HCT116 (cell line): ENCODE measurements at regions not wholly inside any gene's neighbourhood (a gene's known extent, or its start where the extent isn't known, plus 50 kb on each side); places are given as distances from the start of the nearest gene placed in this dataset.

ENCODE experiments used
- ATAC-seq: fragments of 200-7000 bp; cut with Tn5 transposase; 2 replicates; pipeline ENCODE4 v1.9.1; 2020; ENCODE audit warnings: mild to moderate bottlenecking, moderate library complexity
- BruUV-seq: library from RNA; stranded (reverse); fragments of 400-500 nt; replicated peaks from 2 replicates; lab custom pipeline; 2021; lab: Mats Ljungman, UMichigan
- CTCF ChIA-PET: fragments of 300-600 bp; sonication (Branson Sonifier 250); formaldehyde crosslinking; loops from one replicate; lab custom pipeline; 2021; ENCODE audit warnings: antibody characterized with exemption; lab: Charles Lee
- POLR2A ChIA-PET: fragments of 300-600, 350-600 bp; sonication (Branson Sonifier 250); formaldehyde crosslinking; loops from one replicate; lab custom pipeline; 2021; ENCODE audit warnings: antibody characterized with exemption; lab: Charles Lee
- RAD21 ChIA-PET, 2 experiments: fragments of 300-600 bp; sonication (Branson Sonifier 250); formaldehyde crosslinking; loops; one replicate each; lab custom pipeline; 2023; ENCODE audit warnings: low total read pairs in 2 of 2; ENCODE audit not compliant: uncharacterized antibody in 2 of 2, unreplicated experiment in 2 of 2, low non-redundant PET in 1 of 2; lab: Charles Lee
- DNase-seq: peaks from one replicate; pipeline ENCODE4 v3.0.0-alpha.2; 2010; ENCODE audit warnings: low read depth, low spot score
- H2AFZ ChIP-seq: fragments of 200-600 bp; shearing (Covaris generic), sonication (generic); 2 replicates; pipeline ENCODE4 v1.6.1; 2017; ENCODE audit warnings: low read depth, mixed run types, mixed read lengths, antibody characterized with exemption, low read length; ENCODE audit not compliant: poor library complexity, severe bottlenecking
- H3K27ac ChIP-seq: 2 replicates; pipeline ENCODE4 v1.5.1; 2012; ENCODE audit warnings: low read depth, low read length
- H3K27me3 ChIP-seq: fragments of 200-600 bp; sonication (generic); 2 replicates; pipeline ENCODE4 v1.6.1; 2016; ENCODE audit warnings: mixed run types, low read length, mixed read lengths; ENCODE audit not compliant: insufficient read depth
- H3K36me3 ChIP-seq, 2 experiments: fragments of 200-500 bp in 1 of 2; fragments of 200-600 bp in 1 of 2; sonication (Bioruptor generic) in 1 of 2; sonication (generic) in 1 of 2; 2 replicates each; pipeline versions ENCODE4 v1.5.1 to v1.6.1; 2014 to 2016; ENCODE audit warnings: low read length in 2 of 2, inconsistent platforms in 1 of 2, mixed read lengths in 1 of 2, mixed run types in 1 of 2; ENCODE audit not compliant: insufficient read depth in 2 of 2, control insufficient read depth in 1 of 2
- H3K4me1 ChIP-seq, 2 experiments: fragments of 200-600 bp in 1 of 2; sonication (generic) in 1 of 2; 2 replicates each; pipeline versions ENCODE4 v1.5.1 to v1.6.1; 2012 to 2017; ENCODE audit warnings: low read length in 2 of 2, inconsistent platforms in 1 of 2, mild to moderate bottlenecking in 1 of 2, mixed read lengths in 1 of 2, mixed run types in 1 of 2, moderate library complexity in 1 of 2; ENCODE audit not compliant: insufficient read depth in 2 of 2, control insufficient read depth in 1 of 2
- H3K4me2 ChIP-seq: fragments of 200-600 bp; sonication (generic); 2 replicates; pipeline ENCODE4 v1.6.1; 2017; ENCODE audit warnings: mixed run types, low read length, mixed read lengths
- H3K4me3 ChIP-seq, 2 experiments: fragments of 200-600 bp in 1 of 2; sonication (generic) in 1 of 2; replicated peaks in 1 of 2; 2 replicates each; pipeline ENCODE4 v1.5.1; 2011 to 2016; ENCODE audit warnings: low read length in 2 of 2, control low read depth in 1 of 2, low read depth in 1 of 2, mild to moderate bottlenecking in 1 of 2, mixed read lengths in 1 of 2, mixed run types in 1 of 2
- H3K79me2 ChIP-seq: fragments of 200-600 bp; sonication (generic); 2 replicates; pipeline ENCODE4 v1.6.1; 2017; ENCODE audit warnings: mild to moderate bottlenecking, mixed run types, low read length, moderate library complexity, mixed read lengths; ENCODE audit not compliant: insufficient read depth
- H3K9ac ChIP-seq: fragments of 200-600 bp; sonication (generic); 2 replicates; pipeline ENCODE4 v1.6.1; 2016; ENCODE audit warnings: low read length, mixed read lengths
- H3K9me2 ChIP-seq: fragments of 200-600 bp; sonication (generic), shearing (Covaris generic); 2 replicates; pipeline ENCODE4 v1.6.1; 2017; ENCODE audit warnings: mixed run types, mild to moderate bottlenecking, moderate library complexity; ENCODE audit not compliant: insufficient read depth
- H3K9me3 ChIP-seq, 2 experiments: fragments of 200-500 bp in 1 of 2; fragments of 200-600 bp in 1 of 2; sonication (Bioruptor generic) in 1 of 2; sonication (generic) in 1 of 2; 2 replicates each; pipeline ENCODE4 v1.6.1; 2014 to 2017; ENCODE audit warnings: low read length in 2 of 2, mixed read lengths in 2 of 2, inconsistent platforms in 1 of 2, low read depth in 1 of 2, mild to moderate bottlenecking in 1 of 2, mixed run types in 1 of 2, moderate library complexity in 1 of 2; ENCODE audit not compliant: control insufficient read depth in 1 of 2, insufficient read depth in 1 of 2
- H4K20me1 ChIP-seq: fragments of 200-600 bp; sonication (generic), shearing (Covaris generic); 2 replicates; pipeline ENCODE4 v1.6.1; 2017; ENCODE audit warnings: mixed run types, mild to moderate bottlenecking, moderate library complexity; ENCODE audit not compliant: insufficient read depth
- ATF3 ChIP-seq: IDR thresholded peaks from 2 replicates; pipeline ENCODE4 v1.6.1; 2012
- CBX3 ChIP-seq: IDR thresholded peaks from 2 replicates; pipeline ENCODE4 v1.6.1; 2012; ENCODE audit warnings: low read depth
- EGR1 ChIP-seq: IDR thresholded peaks from 2 replicates; pipeline ENCODE4 v1.6.1; 2012; ENCODE audit warnings: low read depth
- ELF1 ChIP-seq: IDR thresholded peaks from 2 replicates; pipeline ENCODE4 v1.6.1; 2012; ENCODE audit warnings: low read depth, borderline replicate concordance
- EZH2 ChIP-seq: fragments of 200-600 bp; sonication (generic); IDR thresholded peaks from 2 replicates; pipeline ENCODE4 v1.6.1; 2017; ENCODE audit warnings: antibody characterized with exemption, mixed run types
- EZH2phosphoT487 ChIP-seq: fragments of 200-600 bp; IDR thresholded peaks from 2 replicates; pipeline ENCODE4 v1.6.1; 2018; ENCODE audit warnings: antibody characterized with exemption, borderline replicate concordance
- FOSL1 ChIP-seq: IDR thresholded peaks from 2 replicates; pipeline ENCODE4 v1.6.1; 2012; ENCODE audit warnings: low read depth
- JUND ChIP-seq: IDR thresholded peaks from 2 replicates; pipeline ENCODE4 v1.6.1; 2012
- POLR2A ChIP-seq: IDR thresholded peaks from 2 replicates; pipeline ENCODE4 v1.7.0; 2011; ENCODE audit warnings: borderline replicate concordance; ENCODE audit not compliant: insufficient read depth, insufficient read length; ENCODE audit errors: extremely low read depth
- RAD21 ChIP-seq: IDR thresholded peaks from 2 replicates; pipeline ENCODE4 v1.6.1; 2012; ENCODE audit warnings: low read depth, mild to moderate bottlenecking
- TCF7L2 ChIP-seq: IDR thresholded peaks from 2 replicates; pipeline ENCODE4 v1.7.0; 2011; ENCODE audit warnings: borderline replicate concordance, inconsistent platforms; ENCODE audit not compliant: insufficient read depth, insufficient read length; ENCODE audit errors: extremely low read depth
- ZBTB33 ChIP-seq: IDR thresholded peaks from 2 replicates; pipeline ENCODE4 v1.6.1; 2011; ENCODE audit warnings: mild to moderate bottlenecking, low read length, moderate library complexity; ENCODE audit not compliant: insufficient replicate concordance; ENCODE audit errors: extremely low read depth
- ZFX ChIP-seq: fragments of 450-650 bp; IDR thresholded peaks from 2 replicates; pipeline ENCODE4 v1.6.1; 2017
- ZNF274 ChIP-seq: fragments of 200-500 bp; sonication (Bioruptor generic); IDR thresholded peaks from 2 replicates; pipeline ENCODE4 v1.6.1; 2014; ENCODE audit warnings: mild to moderate bottlenecking, low read depth, low read length, inconsistent platforms
- intact Hi-C: fragments of 100-400 bp; cut with micrococcal nuclease; formaldehyde crosslinking; loops from 2 replicates; pipeline ENCODE4 v1.10.0; 2022
- TF ChIP-seq, protein P1 (sequence below): IDR thresholded peaks from 2 replicates; pipeline ENCODE4 v1.6.1; 2012

- ChIA-PET POLR2A (no interaction called here), RAD21 (no interaction called here), CTCF (no interaction called here)
- Histone ChIP-seq H3K4me2 (no peak overlapping the region), H2AFZ (no peak overlapping the region), H3K4me1 (no peaks in the 10 kb centered on the region), H3K27me3 (no peaks in the 10 kb centered on the region), H3K9ac (no peak overlapping the region), H3K9me2 (no peaks in the 10 kb centered on the region), H3K36me3 (no peaks in the 10 kb centered on the region), H4K20me1 (no peaks in the 10 kb centered on the region), H3K27ac (no peak overlapping the region), H3K79me2 (no peaks in the 10 kb centered on the region), H3K9me3 (peaks cover 4 to 15% of the 10 kb centered on the region in 2 experiments; a peak in 3 of 4 replicates), H3K4me3 (no peak overlapping the region)
- DNase-seq (no peak), ATAC-seq (no peak)
- no TSS peak for BruUV-seq
- no peak for TF ChIP-seq RAD21
- TF ChIP-seq EZH2, result no peak
- no peak for TF ChIP-seq FOSL1
- TF ChIP-seq, protein P1, sequence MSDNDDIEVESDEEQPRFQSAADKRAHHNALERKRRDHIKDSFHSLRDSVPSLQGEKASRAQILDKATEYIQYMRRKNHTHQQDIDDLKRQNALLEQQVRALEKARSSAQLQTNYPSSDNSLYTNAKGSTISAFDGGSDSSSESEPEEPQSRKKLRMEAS, result no peak
- TF ChIP-seq ZBTB33, result no peak
- TF ChIP-seq JUND, result no peak
- no peak for TF ChIP-seq POLR2A
- TF ChIP-seq ZFX, result no peak
- no peak for TF ChIP-seq ZNF274
- no peak for TF ChIP-seq ATF3
- TF ChIP-seq CBX3, result no peak
- TF ChIP-seq EGR1, result no peak
- TF ChIP-seq EZH2phosphoT487, result no peak
- no peak for TF ChIP-seq TCF7L2
- TF ChIP-seq ELF1, result no peak
- intact Hi-C loops, result no loop called here
These were observed 995.7 kb downstream of the CDH18 start for GRCh38 chr5:18992264-18992663.
